ENCODE measurements at regions not wholly inside any gene's neighbourhood (a gene's known extent, or its start where the extent isn't known, plus 50 kb on each side); places are given as distances from the start of the nearest gene placed in this dataset.

DNA sequence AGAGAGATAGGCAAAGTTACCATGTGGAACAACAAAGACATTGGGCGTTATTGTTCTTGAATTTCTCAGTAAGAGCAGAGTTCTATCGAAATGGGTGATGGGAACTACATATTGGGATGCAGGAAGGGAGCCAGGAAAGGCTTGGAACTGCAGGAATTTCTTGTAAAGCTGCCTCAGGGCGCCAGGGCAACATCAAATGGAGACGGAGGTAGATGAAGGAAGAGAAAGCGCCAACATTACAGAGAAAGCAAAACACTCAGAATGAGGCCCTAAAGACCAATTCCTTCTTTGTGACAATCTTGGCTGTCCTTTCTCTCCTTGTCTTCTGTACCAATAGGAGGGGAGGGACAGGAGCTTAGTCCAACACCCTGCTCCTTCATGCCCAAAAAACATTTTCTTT, 148.4 kb downstream of the RPAP3 start:
- TF ChIP-seq POLR2AphosphoS5 (IDR thresholded peaks at IDR 0.05) (no peak), POLR2A (IDR thresholded peaks at IDR 0.05) (no peak)
- TF ChIP-seq, protein P1, sequence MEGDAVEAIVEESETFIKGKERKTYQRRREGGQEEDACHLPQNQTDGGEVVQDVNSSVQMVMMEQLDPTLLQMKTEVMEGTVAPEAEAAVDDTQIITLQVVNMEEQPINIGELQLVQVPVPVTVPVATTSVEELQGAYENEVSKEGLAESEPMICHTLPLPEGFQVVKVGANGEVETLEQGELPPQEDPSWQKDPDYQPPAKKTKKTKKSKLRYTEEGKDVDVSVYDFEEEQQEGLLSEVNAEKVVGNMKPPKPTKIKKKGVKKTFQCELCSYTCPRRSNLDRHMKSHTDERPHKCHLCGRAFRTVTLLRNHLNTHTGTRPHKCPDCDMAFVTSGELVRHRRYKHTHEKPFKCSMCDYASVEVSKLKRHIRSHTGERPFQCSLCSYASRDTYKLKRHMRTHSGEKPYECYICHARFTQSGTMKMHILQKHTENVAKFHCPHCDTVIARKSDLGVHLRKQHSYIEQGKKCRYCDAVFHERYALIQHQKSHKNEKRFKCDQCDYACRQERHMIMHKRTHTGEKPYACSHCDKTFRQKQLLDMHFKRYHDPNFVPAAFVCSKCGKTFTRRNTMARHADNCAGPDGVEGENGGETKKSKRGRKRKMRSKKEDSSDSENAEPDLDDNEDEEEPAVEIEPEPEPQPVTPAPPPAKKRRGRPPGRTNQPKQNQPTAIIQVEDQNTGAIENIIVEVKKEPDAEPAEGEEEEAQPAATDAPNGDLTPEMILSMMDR (IDR thresholded peaks at IDR 0.05): no peak

Measured in suprapubic skin (tissue), 4 donors.